Psoas muscle (tissue), 7 donors: ENCODE measurements at regions not wholly inside any gene's neighbourhood (a gene's known extent, or its start where the extent isn't known, plus 50 kb on each side); places are given as distances from the start of the nearest gene placed in this dataset.

ENCODE experiments used
- ATAC-seq, 4 donors: fragments of 200-7000 bp; cut with Tn5 transposase; one replicate each; pipeline ENCODE4 v1.9.1; 2020; ENCODE audit warnings: moderate library complexity in 3 of 4, mild to moderate bottlenecking in 2 of 4
- DNase-seq, 2 donors: peaks; one replicate each; pipeline ENCODE4 v3.0.0-alpha.2; 2020
- H3K27ac ChIP-seq: fragments of 200-600 bp; one replicate; pipeline ENCODE4 v1.8.0; 2022
- H3K27me3 ChIP-seq, 3 donors: fragments of 200-600 bp in 1 of 3; one replicate each; pipeline versions ENCODE4 v1.6.1 to v1.8.0; 2013 to 2022; ENCODE audit warnings: low read length in 2 of 3, mild to moderate bottlenecking in 2 of 3, moderate library complexity in 1 of 3; ENCODE audit not compliant: insufficient read depth in 3 of 3
- H3K36me3 ChIP-seq, 2 donors: fragments of 200-600 bp in 1 of 2; one replicate each; pipeline versions ENCODE4 v1.6.1 to v1.8.0; 2013 to 2022; ENCODE audit warnings: low read depth in 1 of 2, mild to moderate bottlenecking in 1 of 2, moderate library complexity in 1 of 2; ENCODE audit not compliant: insufficient read depth in 1 of 2
- H3K4me1 ChIP-seq: fragments of 200-600 bp; one replicate; pipeline ENCODE4 v1.8.0; 2022
- H3K4me3 ChIP-seq: fragments of 200-600 bp; one replicate; pipeline ENCODE4 v1.8.0; 2022; ENCODE audit warnings: mild to moderate bottlenecking
- H3K9me3 ChIP-seq: fragments of 200-600 bp; one replicate; pipeline ENCODE4 v1.8.0; 2022
- WGBS, 3 donors: extraction: QIAGEN DNeasy Blood & Tissue Kit; methylation state at CpG; one replicate each; pipeline versions ENCODE4 v1.1.6 to v1.1.7; 2013; 5-methylcytosine and 5-hydroxymethylcytosine counted together
- intact Hi-C, 2 donors: fragments of 100-400 bp; cut with DNase I; formaldehyde crosslinking; loops; one replicate each; pipeline versions ENCODE4 v1.11.0 to v1.14.2; 2022
- TF ChIP-seq, protein P1 (sequence below): fragments of 200-600 bp; IDR thresholded peaks from one replicate; pipeline ENCODE4 v1.8.0; 2022; ENCODE audit warnings: antibody characterized with exemption
- donor health status: healthy with polysubstance abuse.
- donor health status: DM: no; HTN: no; CAD: no; lungs with moderate emphysema.
- donor health status: Bipolar disorder and iron deficiency.
- donor health status: healthy.
- donor health status: DM: yes; HTN: yes; CAD: no.
- donor health status: DM: no; HTN: no; CAD: no.
- donor health status: DM: yes; HTN: yes; CAD: no.

DNA sequence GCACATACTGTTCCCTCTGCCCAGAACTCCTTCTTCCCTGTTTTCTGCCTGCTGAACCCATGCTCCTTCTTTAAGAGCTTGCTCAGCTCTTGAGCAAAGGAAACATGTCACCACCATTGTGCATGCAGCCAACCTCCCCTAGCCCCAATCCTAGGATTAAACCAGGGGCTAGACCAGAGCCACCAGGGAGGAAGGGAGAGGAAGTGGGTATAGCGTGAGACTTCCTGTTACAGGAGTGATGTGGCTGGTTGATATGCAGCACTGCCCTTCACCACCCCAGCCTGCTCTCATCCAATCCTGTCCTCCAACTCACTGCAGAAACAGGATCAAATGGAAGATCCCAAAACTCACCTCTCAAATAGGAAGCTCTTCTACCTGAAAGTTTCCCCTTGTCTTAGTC is 67.1 kb upstream of the CDH5 start:
- ATAC-seq (no peak), DNase-seq (no peak)
- no peak overlapping the region for H3K4me3 ChIP-seq

DNA sequence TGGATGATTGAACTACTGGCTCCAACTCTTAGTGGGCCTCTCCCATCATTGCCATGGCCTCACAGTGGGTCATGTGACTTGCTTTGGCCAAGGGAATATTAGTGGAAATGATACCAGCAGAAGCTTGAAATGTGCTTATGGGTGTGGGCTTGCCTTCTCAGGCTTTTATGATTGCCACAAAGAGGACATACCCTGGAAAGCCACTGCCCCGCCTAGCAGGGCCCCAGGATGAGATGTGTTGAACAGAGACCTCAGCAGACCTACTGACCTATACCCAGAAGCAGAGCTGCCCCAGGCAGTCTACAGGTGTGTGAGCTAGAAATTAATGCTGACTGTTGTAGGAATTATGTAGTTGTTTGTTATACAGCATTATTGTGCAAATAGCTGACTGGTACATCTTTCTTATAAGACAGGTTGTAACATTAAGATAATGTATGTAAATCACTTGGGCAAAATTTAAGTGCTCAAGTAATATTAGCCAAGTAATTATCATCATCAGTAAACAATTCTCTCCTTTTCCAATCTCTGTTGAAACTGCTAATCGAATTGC is 67.8 kb upstream of the CDH5 start:
- no peak for ATAC-seq

More for the DNA sequence above, 67.1 kb upstream of the CDH5 start:
- intact Hi-C loops, result no loop called here
- no peaks in the 10 kb centered on the region for H3K4me1 ChIP-seq
- no peak overlapping the region for H3K27ac ChIP-seq
- H3K36me3 ChIP-seq, result no peaks in the 10 kb centered on the region
- H3K9me3 ChIP-seq, result no peaks in the 10 kb centered on the region
- WGBS, 3 donors, result 69 to 71% (median 71%) methylated on average over 1 of the region's 1 CpG
- H3K27me3 ChIP-seq, result peaks cover 0 to 2% (median 2%) of the 10 kb centered on the region in 3 donors
- TF ChIP-seq, protein P1, sequence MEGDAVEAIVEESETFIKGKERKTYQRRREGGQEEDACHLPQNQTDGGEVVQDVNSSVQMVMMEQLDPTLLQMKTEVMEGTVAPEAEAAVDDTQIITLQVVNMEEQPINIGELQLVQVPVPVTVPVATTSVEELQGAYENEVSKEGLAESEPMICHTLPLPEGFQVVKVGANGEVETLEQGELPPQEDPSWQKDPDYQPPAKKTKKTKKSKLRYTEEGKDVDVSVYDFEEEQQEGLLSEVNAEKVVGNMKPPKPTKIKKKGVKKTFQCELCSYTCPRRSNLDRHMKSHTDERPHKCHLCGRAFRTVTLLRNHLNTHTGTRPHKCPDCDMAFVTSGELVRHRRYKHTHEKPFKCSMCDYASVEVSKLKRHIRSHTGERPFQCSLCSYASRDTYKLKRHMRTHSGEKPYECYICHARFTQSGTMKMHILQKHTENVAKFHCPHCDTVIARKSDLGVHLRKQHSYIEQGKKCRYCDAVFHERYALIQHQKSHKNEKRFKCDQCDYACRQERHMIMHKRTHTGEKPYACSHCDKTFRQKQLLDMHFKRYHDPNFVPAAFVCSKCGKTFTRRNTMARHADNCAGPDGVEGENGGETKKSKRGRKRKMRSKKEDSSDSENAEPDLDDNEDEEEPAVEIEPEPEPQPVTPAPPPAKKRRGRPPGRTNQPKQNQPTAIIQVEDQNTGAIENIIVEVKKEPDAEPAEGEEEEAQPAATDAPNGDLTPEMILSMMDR, result no peak

DNA sequence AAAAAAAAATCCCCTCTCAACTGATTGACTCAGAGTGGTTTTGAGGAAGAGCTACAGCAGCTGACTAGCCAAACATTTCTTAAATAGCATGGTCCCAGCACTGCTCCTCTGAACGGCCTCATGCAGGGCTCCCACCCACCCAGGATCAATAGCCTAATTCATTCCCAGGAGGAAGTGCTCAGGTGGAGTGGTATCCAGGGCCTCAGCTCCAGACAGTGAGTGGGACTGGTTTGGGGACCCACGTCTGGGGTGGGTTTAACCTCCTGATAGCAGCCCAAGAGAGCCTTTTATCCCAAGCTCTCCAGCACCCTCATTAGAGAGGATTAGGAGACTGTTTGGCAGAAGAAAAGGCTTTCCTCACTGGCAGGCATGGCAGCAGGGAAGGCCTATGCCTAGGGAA is 68.5 kb upstream of the CDH5 start:
- ATAC-seq (no peak), DNase-seq (no peak)
- Histone ChIP-seq H3K36me3 (no peaks in the 10 kb centered on the region), H3K4me3 (no peak overlapping the region), H3K27ac (no peak overlapping the region), H3K9me3 (no peaks in the 10 kb centered on the region), H3K27me3 (peaks cover 0 to 2% (median 0%) of the 10 kb centered on the region in 3 donors), H3K4me1 (no peaks in the 10 kb centered on the region)
- intact Hi-C loops, result no loop called here
- TF ChIP-seq, protein P1, result no peak
- 53 to 57% (median 54%) methylated on average over 2 of the region's 2 CpGs for WGBS, 3 donors

More for the DNA sequence above, 67.8 kb upstream of the CDH5 start:
- Histone ChIP-seq H3K27ac (no peak overlapping the region), H3K9me3 (no peaks in the 10 kb centered on the region), H3K4me3 (no peak overlapping the region), H3K36me3 (no peaks in the 10 kb centered on the region), H3K27me3 (peaks cover 0 to 2% (median 0%) of the 10 kb centered on the region in 3 donors), H3K4me1 (no peaks in the 10 kb centered on the region)
- TF ChIP-seq, protein P1, result no peak
- 91 to 97% (median 93%) methylated on average over 2 of the region's 2 CpGs for WGBS, 3 donors
- DNase-seq, result no peak
- intact Hi-C loops, result no loop called here

DNA sequence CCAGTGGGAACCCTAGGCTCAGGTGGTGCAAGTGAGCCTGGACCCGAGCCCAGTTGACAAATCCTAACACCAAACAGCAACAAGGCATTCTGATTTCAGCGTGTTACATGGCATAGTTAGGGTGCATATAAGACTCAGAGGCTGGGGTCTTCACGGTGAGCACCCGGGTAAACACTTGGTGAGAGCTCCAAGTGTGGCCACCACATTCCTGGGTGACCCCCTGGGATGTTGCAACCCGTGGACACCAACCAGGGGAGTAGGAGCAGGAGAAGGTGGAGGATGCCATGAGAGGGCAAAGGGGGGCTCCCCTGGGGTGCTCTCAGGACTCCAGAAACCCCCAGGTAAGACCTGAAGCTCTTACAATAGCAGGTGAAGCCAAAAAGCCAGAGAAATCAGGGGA is 69.9 kb upstream of the CDH5 start:
- no peaks in the 10 kb centered on the region for H3K9me3 ChIP-seq
- 66 to 82% (median 79%) methylated on average over 5 of the region's 5 CpGs for WGBS, 3 donors
- no peak overlapping the region for H3K27ac ChIP-seq
- intact Hi-C loops, result no loop called here
- TF ChIP-seq, protein P1, result no peak
- H3K27me3 ChIP-seq, result peaks cover 0 to 2% (median 0%) of the 10 kb centered on the region in 3 donors
- no peak for ATAC-seq
- no peaks in the 10 kb centered on the region for H3K4me1 ChIP-seq
- DNase-seq, result no peak
- no peaks in the 10 kb centered on the region for H3K36me3 ChIP-seq
- no peak overlapping the region for H3K4me3 ChIP-seq
